NCI-H1694 (cell line): ENCODE measurements at regions not wholly inside any gene's neighbourhood (a gene's known extent, or its start where the extent isn't known, plus 50 kb on each side); places are given as distances from the start of the nearest gene placed in this dataset.

Source experiments
- DNase-seq: peaks from one replicate; lab custom pipeline; 2025; lab: John Stamatoyannopoulos, UW

- DNase-seq: no peak
Observed at GRCh38 chr1:208844158-208844557, 600.0 kb upstream of the PLXNA2 start.

- no peak for DNase-seq
Observed at GRCh38 chr1:208848854-208849253, 604.7 kb upstream of the PLXNA2 start.

- DNase-seq: no peak
Observed at GRCh38 chr1:208850442-208850841, 606.3 kb upstream of the PLXNA2 start.

- no peak for DNase-seq
Observed at GRCh38 chr1:208851366-208851765, 607.2 kb upstream of the PLXNA2 start.

GRCh38 chr1:208852911-208853310, 608.7 kb upstream of the PLXNA2 start:
- no peak for DNase-seq

GRCh38 chr1:208855403-208855802, 611.2 kb upstream of the PLXNA2 start:
- no peak for DNase-seq

GRCh38 chr1:208857465-208857864, 613.3 kb upstream of the PLXNA2 start:
- no peak for DNase-seq

GRCh38 chr1:208858738-208859137, 614.6 kb upstream of the PLXNA2 start:
- no peak for DNase-seq

GRCh38 chr1:208864366-208864965, 620.3 kb upstream of the PLXNA2 start:
- DNase-seq: no peak

- no peak for DNase-seq
Observed at GRCh38 chr1:208866386-208866955, 622.3 kb upstream of the PLXNA2 start.

GRCh38 chr1:208868554-208868953, 624.4 kb upstream of the PLXNA2 start:
- no peak for DNase-seq

GRCh38 chr1:208874915-208875314, 630.7 kb upstream of the PLXNA2 start:
- no peak for DNase-seq

GRCh38 chr1:208879022-208879421, 634.8 kb upstream of the PLXNA2 start:
- DNase-seq: no peak

GRCh38 chr1:208880433-208881100, 636.4 kb upstream of the PLXNA2 start:
- no peak for DNase-seq

GRCh38 chr1:208885060-208885459, 640.9 kb upstream of the PLXNA2 start:
- DNase-seq: no peak

GRCh38 chr1:208885650-208886049, 641.5 kb upstream of the PLXNA2 start:
- no peak for DNase-seq

GRCh38 chr1:208888376-208888775, 644.2 kb upstream of the PLXNA2 start:
- no peak for DNase-seq

- no peak for DNase-seq
Observed at GRCh38 chr1:208892147-208892546, 648.0 kb upstream of the PLXNA2 start.

- no peak for DNase-seq
Observed at GRCh38 chr1:208893251-208893650, 649.1 kb upstream of the PLXNA2 start.

- no peak for DNase-seq
Observed at GRCh38 chr1:208895181-208895580, 651.0 kb upstream of the PLXNA2 start.

- no peak for DNase-seq
Observed at GRCh38 chr1:208895820-208896219, 651.6 kb upstream of the PLXNA2 start.

- DNase-seq: no peak
Observed at GRCh38 chr1:208896768-208897167, 652.6 kb upstream of the PLXNA2 start.

- DNase-seq: no peak
Observed at GRCh38 chr1:208899438-208899837, 655.3 kb upstream of the PLXNA2 start.
